Natural killer cell treated with Interleukin-12 subunit alpha and Interleukin-12 subunit beta and Interleukin-15 and Interleukin-18, amount 100 ng/mL, for 72 hours (primary cell): ENCODE measurements at regions not wholly inside any gene's neighbourhood (a gene's known extent, or its start where the extent isn't known, plus 50 kb on each side); places are given as distances from the start of the nearest gene placed in this dataset.
"Not testable (repeated sequence)": the region's sequence is repeated elsewhere in the genome, so short reads cannot be mapped to it uniquely, and the experiment has no call there.

Experiments
- ATAC-seq, 2 donors: fragments of 150-1000 bp; cut with Tn5 transposase in 1 of 2; sonication (Bioruptor Pico), chemical (Tn5 transposase) in 1 of 2; 2 replicates each; pipeline ENCODE4 v1.10.0; 2021
- DNase-seq: peaks from one replicate; pipeline ENCODE4 v3.0.0; 2022; ENCODE audit warnings: low spot score
- H3K27ac Mint-ChIP-seq, 2 donors: 1 replicate in 1 of 2; 2 replicates in 1 of 2; pipeline ENCODE4 v1.8.0; 2022; ENCODE audit warnings: mixed read lengths in 2 of 2, mild to moderate bottlenecking in 1 of 2, moderate library complexity in 1 of 2
- H3K27me3 Mint-ChIP-seq, 2 donors: 1 replicate in 1 of 2; 2 replicates in 1 of 2; pipeline ENCODE4 v1.8.0; 2022; ENCODE audit warnings: mixed read lengths in 2 of 2
- H3K36me3 Mint-ChIP-seq: one replicate; pipeline ENCODE4 v1.8.0; 2022; ENCODE audit warnings: mixed read lengths
- H3K4me1 Mint-ChIP-seq, 2 donors: 1 replicate in 1 of 2; 2 replicates in 1 of 2; pipeline ENCODE4 v1.8.0; 2022; ENCODE audit warnings: low read depth in 2 of 2, mixed read lengths in 2 of 2, mild to moderate bottlenecking in 1 of 2
- H3K4me3 Mint-ChIP-seq: one replicate; pipeline ENCODE4 v1.8.0; 2022; ENCODE audit warnings: mixed read lengths
- H3K9me3 Mint-ChIP-seq: 2 replicates; pipeline ENCODE4 v1.8.0; 2022; ENCODE audit warnings: mixed read lengths

- no peak overlapping the region for H3K4me3 Mint-ChIP-seq
- H3K27me3 Mint-ChIP-seq, result no peaks in the 10 kb centered on the region
- DNase-seq, result no peak
- no peak overlapping the region for H3K27ac Mint-ChIP-seq
- H3K36me3 Mint-ChIP-seq, result peaks cover 10% of the 10 kb centered on the region
- peaks cover 22% of the 10 kb centered on the region for H3K9me3 Mint-ChIP-seq
- no peaks in the 10 kb centered on the region for H3K4me1 Mint-ChIP-seq
- no peak for ATAC-seq
These were observed 1087.5 kb upstream of the ATXN8OS start for GRCh38 chr13:69020120-69020519.

GRCh38 chr13:69018173-69018572 is 1089.5 kb upstream of the ATXN8OS start:
- H3K9me3 Mint-ChIP-seq, result peaks cover 24% of the 10 kb centered on the region
- not testable (repeated sequence) for H3K36me3 Mint-ChIP-seq, H3K4me3 Mint-ChIP-seq, H3K27ac Mint-ChIP-seq, DNase-seq, ATAC-seq, H3K4me1 Mint-ChIP-seq, H3K27me3 Mint-ChIP-seq

- Mint-ChIP-seq H3K36me3 (peaks cover 11% of the 10 kb centered on the region), H3K4me3 (no peak overlapping the region), H3K27ac (no peak overlapping the region), H3K4me1 (no peaks in the 10 kb centered on the region), H3K27me3 (no peaks in the 10 kb centered on the region), H3K9me3 (peaks cover 20% of the 10 kb centered on the region)
- ATAC-seq, result no peak
- no peak for DNase-seq
These were observed 1096.8 kb upstream of the ATXN8OS start for GRCh38 chr13:69010789-69011188.

GRCh38 chr13:69008499-69008898 is 1099.1 kb upstream of the ATXN8OS start:
- Mint-ChIP-seq H3K27ac (no peak overlapping the region), H3K27me3 (no peaks in the 10 kb centered on the region), H3K4me3 (no peak overlapping the region), H3K9me3 (peaks cover 11% of the 10 kb centered on the region), H3K36me3 (peaks cover 11% of the 10 kb centered on the region), H3K4me1 (no peaks in the 10 kb centered on the region)
- no peak for ATAC-seq
- no peak for DNase-seq

GRCh38 chr13:68998056-68998455 is 1109.6 kb upstream of the ATXN8OS start:
- no peaks in the 10 kb centered on the region for H3K4me1 Mint-ChIP-seq
- no peak overlapping the region for H3K4me3 Mint-ChIP-seq
- peaks cover 11% of the 10 kb centered on the region for H3K36me3 Mint-ChIP-seq
- H3K27me3 Mint-ChIP-seq, result no peaks in the 10 kb centered on the region
- no peak overlapping the region for H3K27ac Mint-ChIP-seq
- H3K9me3 Mint-ChIP-seq, result peaks cover 23% of the 10 kb centered on the region
- ATAC-seq (no peak), DNase-seq (no peak)

- Mint-ChIP-seq H3K9me3 (peaks cover 16% of the 10 kb centered on the region), H3K4me3 (no peak overlapping the region), H3K27me3 (no peaks in the 10 kb centered on the region), H3K27ac (no peak overlapping the region), H3K4me1 (no peaks in the 10 kb centered on the region), H3K36me3 (peaks cover 11% of the 10 kb centered on the region)
- ATAC-seq (no peak), DNase-seq (no peak)
These were observed 1111.0 kb upstream of the ATXN8OS start for GRCh38 chr13:68996668-68997025.

- peaks cover 14% of the 10 kb centered on the region for H3K9me3 Mint-ChIP-seq
These were observed 1111.5 kb upstream of the ATXN8OS start for GRCh38 chr13:68995972-68996667.

GRCh38 chr13:68993154-68993553 is 1114.5 kb upstream of the ATXN8OS start:
- Mint-ChIP-seq H3K4me1 (no peaks in the 10 kb centered on the region), H3K27me3 (no peaks in the 10 kb centered on the region), H3K27ac (no peak overlapping the region), H3K36me3 (no peaks in the 10 kb centered on the region), H3K9me3 (peaks cover 5% of the 10 kb centered on the region), H3K4me3 (no peak overlapping the region)
- no peak for ATAC-seq
- DNase-seq, result no peak

More at GRCh38 chr13:68995972-68996667, 1111.5 kb upstream of the ATXN8OS start:
- Mint-ChIP-seq H3K27me3 (no peaks in the 10 kb centered on the region), H3K27ac (no peak overlapping the region), H3K36me3 (peaks cover 10% of the 10 kb centered on the region), H3K4me3 (no peak overlapping the region), H3K4me1 (no peaks in the 10 kb centered on the region)
- ATAC-seq (no peak), DNase-seq (no peak)

- Mint-ChIP-seq H3K4me1 (no peaks in the 10 kb centered on the region), H3K9me3 (peaks cover 9% of the 10 kb centered on the region), H3K36me3 (no peaks in the 10 kb centered on the region), H3K27me3 (no peaks in the 10 kb centered on the region), H3K4me3 (no peak overlapping the region), H3K27ac (no peak overlapping the region)
- DNase-seq (no peak), ATAC-seq (no peak)
These were observed 1119.5 kb upstream of the ATXN8OS start for GRCh38 chr13:68988176-68988575.

- H3K4me1 Mint-ChIP-seq, result no peaks in the 10 kb centered on the region
- no peaks in the 10 kb centered on the region for H3K27me3 Mint-ChIP-seq
- no peaks in the 10 kb centered on the region for H3K36me3 Mint-ChIP-seq
- ATAC-seq, result no peak
- H3K27ac Mint-ChIP-seq, result no peak overlapping the region
- no peak for DNase-seq
- H3K4me3 Mint-ChIP-seq, result no peak overlapping the region
- peaks cover 9% of the 10 kb centered on the region for H3K9me3 Mint-ChIP-seq
These were observed 1120.0 kb upstream of the ATXN8OS start for GRCh38 chr13:68987585-68987984.

- no peak overlapping the region for H3K4me3 Mint-ChIP-seq
- H3K36me3 Mint-ChIP-seq, result peaks cover 4% of the 10 kb centered on the region
- no peaks in the 10 kb centered on the region for H3K4me1 Mint-ChIP-seq
- H3K9me3 Mint-ChIP-seq, result peaks cover 7% of the 10 kb centered on the region
- H3K27ac Mint-ChIP-seq, result no peak overlapping the region
- no peak for DNase-seq
- H3K27me3 Mint-ChIP-seq, result no peaks in the 10 kb centered on the region
- no peak for ATAC-seq
These were observed 1122.8 kb upstream of the ATXN8OS start for GRCh38 chr13:68984688-68985319.

GRCh38 chr13:68982961-68983619 is 1124.5 kb upstream of the ATXN8OS start:
- Mint-ChIP-seq H3K27ac (no peak overlapping the region), H3K27me3 (no peaks in the 10 kb centered on the region), H3K9me3 (peaks cover 7% of the 10 kb centered on the region), H3K4me3 (no peak overlapping the region), H3K36me3 (peaks cover 6% of the 10 kb centered on the region), H3K4me1 (no peaks in the 10 kb centered on the region)
- DNase-seq, result no peak
- ATAC-seq, result no peak

- H3K4me1 Mint-ChIP-seq, result no peaks in the 10 kb centered on the region
- peaks cover 6% of the 10 kb centered on the region for H3K9me3 Mint-ChIP-seq
- H3K4me3 Mint-ChIP-seq, result no peak overlapping the region
- H3K27ac Mint-ChIP-seq, result no peak overlapping the region
- peaks cover 7% of the 10 kb centered on the region for H3K36me3 Mint-ChIP-seq
- ATAC-seq, result no peak
- H3K27me3 Mint-ChIP-seq, result no peaks in the 10 kb centered on the region
- DNase-seq, result no peak
These were observed 1131.3 kb upstream of the ATXN8OS start for GRCh38 chr13:68976287-68976686.

GRCh38 chr13:68970532-68970931 is 1137.1 kb upstream of the ATXN8OS start:
- no peaks in the 10 kb centered on the region for H3K36me3 Mint-ChIP-seq
- no peaks in the 10 kb centered on the region for H3K27me3 Mint-ChIP-seq
- ATAC-seq (no peak), DNase-seq (no peak)
- no peaks in the 10 kb centered on the region for H3K4me1 Mint-ChIP-seq
- no peak overlapping the region for H3K4me3 Mint-ChIP-seq
- H3K9me3 Mint-ChIP-seq, result peaks cover 3% of the 10 kb centered on the region
- no peak overlapping the region for H3K27ac Mint-ChIP-seq
